H9 (cell line): ENCODE measurements at regions not wholly inside any gene's neighbourhood (a gene's known extent, or its start where the extent isn't known, plus 50 kb on each side); places are given as distances from the start of the nearest gene placed in this dataset.

ENCODE experiments used
- DNase-seq: peaks from one replicate; pipeline ENCODE4 v3.0.0-alpha.2; 2017
- H2AFZ ChIP-seq: one replicate; pipeline ENCODE4 v1.6.1; 2013; ENCODE audit warnings: mild to moderate bottlenecking, low read length, control low read depth, moderate library complexity
- H2AK5ac ChIP-seq: 2 replicates; pipeline ENCODE4 v1.6.1; 2013; ENCODE audit warnings: low read length, control low read depth, mixed read lengths; ENCODE audit not compliant: insufficient read length
- H2BK120ac ChIP-seq: one replicate; pipeline ENCODE4 v1.6.1; 2013; ENCODE audit warnings: low read depth, mild to moderate bottlenecking, low read length, control low read depth, inconsistent platforms; ENCODE audit not compliant: poor library complexity, severe bottlenecking
- H2BK12ac ChIP-seq: 2 replicates; pipeline ENCODE4 v1.6.1; 2013; ENCODE audit warnings: low read length, control low read depth, mixed read lengths, low read depth; ENCODE audit not compliant: insufficient read length
- H2BK15ac ChIP-seq: 2 replicates; pipeline ENCODE4 v1.6.1; 2013; ENCODE audit warnings: low read depth, low read length, control low read depth
- H2BK20ac ChIP-seq: one replicate; pipeline ENCODE4 v1.6.1; 2013; ENCODE audit warnings: low read depth, mild to moderate bottlenecking, low read length, control low read depth, inconsistent platforms; ENCODE audit not compliant: poor library complexity, severe bottlenecking
- H2BK5ac ChIP-seq: 2 replicates; pipeline ENCODE4 v1.6.1; 2013; ENCODE audit warnings: low read length, control low read depth, mixed read lengths; ENCODE audit not compliant: insufficient read length
- H3K14ac ChIP-seq: 2 replicates; pipeline ENCODE4 v1.6.1; 2013; ENCODE audit warnings: low read length, control low read depth; ENCODE audit not compliant: insufficient read depth
- H3K18ac ChIP-seq: 2 replicates; pipeline ENCODE4 v1.6.1; 2013; ENCODE audit warnings: low read depth, mild to moderate bottlenecking, mixed read lengths, low read length, control low read depth; ENCODE audit not compliant: insufficient read length
- H3K23ac ChIP-seq: 2 replicates; pipeline ENCODE4 v1.6.1; 2013; ENCODE audit warnings: low read length, control low read depth, mixed read lengths, low read depth; ENCODE audit not compliant: insufficient read length
- H3K23me2 ChIP-seq: 2 replicates; pipeline ENCODE4 v1.6.1; 2013; ENCODE audit warnings: low read depth, mild to moderate bottlenecking, mixed read lengths, low read length, control low read depth; ENCODE audit not compliant: insufficient read length, poor library complexity, severe bottlenecking
- H3K27ac ChIP-seq: 2 replicates; pipeline ENCODE4 v1.5.1; 2013; ENCODE audit warnings: low read length, control low read depth, mixed read lengths, low read depth; ENCODE audit not compliant: insufficient read length
- H3K27me3 ChIP-seq: 2 replicates; pipeline ENCODE4 v1.6.1; 2013; ENCODE audit warnings: low read length, control low read depth, inconsistent platforms; ENCODE audit not compliant: insufficient read depth
- H3K4ac ChIP-seq: 2 replicates; pipeline ENCODE4 v1.6.1; 2013; ENCODE audit warnings: low read depth, mild to moderate bottlenecking, control low read depth, inconsistent platforms, low read length, moderate library complexity
- H3K4me1 ChIP-seq: 2 replicates; pipeline ENCODE4 v1.6.1; 2013; ENCODE audit warnings: low read length, control low read depth, inconsistent platforms; ENCODE audit not compliant: insufficient read depth
- H3K4me2 ChIP-seq: 2 replicates; pipeline ENCODE4 v1.6.1; 2013; ENCODE audit warnings: low read length, control low read depth, mixed read lengths; ENCODE audit not compliant: insufficient read length, insufficient read depth
- H3K56ac ChIP-seq: 2 replicates; pipeline ENCODE4 v1.6.1; 2013; ENCODE audit warnings: low read depth, mild to moderate bottlenecking, mixed read lengths, low read length, control low read depth; ENCODE audit not compliant: insufficient read length
- H3K79me1 ChIP-seq: 2 replicates; pipeline ENCODE4 v1.6.1; 2013; ENCODE audit warnings: low read depth, mild to moderate bottlenecking, moderate library complexity, low read length, control low read depth, inconsistent platforms; ENCODE audit not compliant: insufficient read depth, poor library complexity, severe bottlenecking
- H3K79me2 ChIP-seq: 2 replicates; pipeline ENCODE4 v1.6.1; 2013; ENCODE audit warnings: low read length, control low read depth, inconsistent platforms; ENCODE audit not compliant: insufficient read depth
- H3K9ac ChIP-seq: 2 replicates; pipeline ENCODE4 v1.6.1; 2013; ENCODE audit warnings: low read length, control low read depth, mixed read lengths; ENCODE audit not compliant: insufficient read length; ENCODE audit errors: extremely low read depth
- H3K9me3 ChIP-seq: one replicate; pipeline ENCODE4 v1.6.1; 2013; ENCODE audit warnings: low read depth, low read length, inconsistent platforms; ENCODE audit not compliant: control insufficient read depth
- H3T11ph ChIP-seq: one replicate; pipeline ENCODE4 v1.6.1; 2013; ENCODE audit warnings: mild to moderate bottlenecking, low read length, control low read depth, inconsistent platforms
- H4K20me1 ChIP-seq: one replicate; pipeline ENCODE4 v1.6.1; 2013; ENCODE audit not compliant: control insufficient read depth, insufficient read length, insufficient read depth
- H4K5ac ChIP-seq: 2 replicates; pipeline ENCODE4 v1.6.1; 2013; ENCODE audit warnings: low read depth, mild to moderate bottlenecking, mixed read lengths, low read length, control low read depth; ENCODE audit not compliant: insufficient read length
- H4K8ac ChIP-seq: replicated peaks from 2 replicates; pipeline ENCODE4 v1.6.1; 2013; ENCODE audit warnings: low read length, control low read depth, mixed read lengths, low read depth; ENCODE audit not compliant: insufficient read length
- H4K91ac ChIP-seq: 2 replicates; pipeline ENCODE4 v1.6.1; 2013; ENCODE audit warnings: low read depth, mild to moderate bottlenecking, moderate library complexity, mixed read lengths, low read length, control low read depth; ENCODE audit not compliant: insufficient read length
- H3K27ac Mint-ChIP-seq, 3 experiments: 2 replicates in 2 of 3; 3 replicates in 1 of 3; pipeline ENCODE4 v1.8.0; 2020 to 2021; ENCODE audit warnings: mixed read lengths in 3 of 3, mild to moderate bottlenecking in 1 of 3, moderate library complexity in 1 of 3
- H3K27me3 Mint-ChIP-seq: 2 replicates; pipeline ENCODE4 v1.8.0; 2021; ENCODE audit warnings: low read depth, mild to moderate bottlenecking, moderate library complexity, mixed read lengths
- H3K36me3 Mint-ChIP-seq, 3 experiments: 2 replicates in 2 of 3; 3 replicates in 1 of 3; pipeline ENCODE4 v1.8.0; 2020 to 2021; ENCODE audit warnings: low read depth in 3 of 3, mixed read lengths in 3 of 3; ENCODE audit not compliant: insufficient read depth in 1 of 3
- H3K4me1 Mint-ChIP-seq, 2 experiments: 2 replicates each; pipeline ENCODE4 v1.8.0; 2020; ENCODE audit warnings: mixed read lengths in 2 of 2
- H3K4me3 Mint-ChIP-seq, 2 experiments: 2 replicates in 1 of 2; 3 replicates in 1 of 2; pipeline ENCODE4 v1.8.0; 2020 to 2021; ENCODE audit warnings: mild to moderate bottlenecking in 2 of 2, mixed read lengths in 2 of 2, moderate library complexity in 1 of 2
- H3K9me3 Mint-ChIP-seq, 2 experiments: 2 replicates in 1 of 2; 3 replicates in 1 of 2; pipeline ENCODE4 v1.8.0; 2020; ENCODE audit warnings: mild to moderate bottlenecking in 2 of 2, mixed read lengths in 2 of 2, moderate library complexity in 1 of 2
- TF ChIP-seq, protein P1 (sequence below): fragments of 200-600 bp; sonication (generic); conservative IDR thresholded peaks from 3 replicates; pipeline ENCODE4 v1.8.0; 2021; ENCODE audit warnings: antibody characterized with exemption, mild to moderate bottlenecking

DNA sequence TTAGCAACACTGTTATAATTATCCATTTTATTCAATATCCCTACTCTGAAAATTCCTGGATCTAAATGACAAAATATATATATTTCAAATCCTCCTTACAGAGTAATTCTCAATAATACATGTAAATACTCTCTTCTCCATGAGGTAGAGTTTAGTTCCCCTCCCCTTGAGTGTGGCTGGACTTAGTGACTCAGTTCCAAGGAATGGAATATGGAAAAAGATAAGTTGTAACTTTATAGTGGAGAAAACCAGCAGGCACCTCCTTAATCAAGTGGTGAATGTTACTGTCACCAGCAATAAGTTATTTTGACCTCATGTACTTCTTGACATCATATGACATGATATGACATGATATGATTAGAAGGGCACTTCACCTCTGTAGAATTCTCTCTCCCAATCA is 302.0 kb downstream of the RAB28 start:
- Mint-ChIP-seq H3K36me3 (no peaks in the 10 kb centered on the region), H3K27ac (no peak overlapping the region), H3K4me3 (no peak overlapping the region), H3K27me3 (no peaks in the 10 kb centered on the region), H3K9me3 (0 out of 5 replicates have a peak, but pooled peaks cover 0 to 2% of the 10 kb centered on the region in 2 experiments), H3K4me1 (peaks cover 0 to 2% of the 10 kb centered on the region in 2 experiments; a peak in 1 of 4 replicates)
- no peak overlapping the region for H2BK5ac ChIP-seq
- H4K91ac ChIP-seq = no peak overlapping the region
- no peaks in the 10 kb centered on the region for H3K23me2 ChIP-seq
- H2BK20ac ChIP-seq = no peak overlapping the region
- H3K18ac ChIP-seq = no peak overlapping the region
- H3K79me1 ChIP-seq = no peaks in the 10 kb centered on the region
- no peaks in the 10 kb centered on the region for H3K79me2 ChIP-seq
- no peaks in the 10 kb centered on the region for H4K20me1 ChIP-seq
- no peak overlapping the region for H2BK12ac ChIP-seq
- no peak overlapping the region for H4K5ac ChIP-seq
- H3K27ac ChIP-seq = no peak overlapping the region
- DNase-seq = no peak
- no peak overlapping the region for H2AFZ ChIP-seq
- H3K27me3 ChIP-seq = no peaks in the 10 kb centered on the region
- H3K14ac ChIP-seq = no peak overlapping the region
- no peaks in the 10 kb centered on the region for H3K4me1 ChIP-seq
- TF ChIP-seq, protein P1, sequence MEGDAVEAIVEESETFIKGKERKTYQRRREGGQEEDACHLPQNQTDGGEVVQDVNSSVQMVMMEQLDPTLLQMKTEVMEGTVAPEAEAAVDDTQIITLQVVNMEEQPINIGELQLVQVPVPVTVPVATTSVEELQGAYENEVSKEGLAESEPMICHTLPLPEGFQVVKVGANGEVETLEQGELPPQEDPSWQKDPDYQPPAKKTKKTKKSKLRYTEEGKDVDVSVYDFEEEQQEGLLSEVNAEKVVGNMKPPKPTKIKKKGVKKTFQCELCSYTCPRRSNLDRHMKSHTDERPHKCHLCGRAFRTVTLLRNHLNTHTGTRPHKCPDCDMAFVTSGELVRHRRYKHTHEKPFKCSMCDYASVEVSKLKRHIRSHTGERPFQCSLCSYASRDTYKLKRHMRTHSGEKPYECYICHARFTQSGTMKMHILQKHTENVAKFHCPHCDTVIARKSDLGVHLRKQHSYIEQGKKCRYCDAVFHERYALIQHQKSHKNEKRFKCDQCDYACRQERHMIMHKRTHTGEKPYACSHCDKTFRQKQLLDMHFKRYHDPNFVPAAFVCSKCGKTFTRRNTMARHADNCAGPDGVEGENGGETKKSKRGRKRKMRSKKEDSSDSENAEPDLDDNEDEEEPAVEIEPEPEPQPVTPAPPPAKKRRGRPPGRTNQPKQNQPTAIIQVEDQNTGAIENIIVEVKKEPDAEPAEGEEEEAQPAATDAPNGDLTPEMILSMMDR = no peak
- no peak overlapping the region for H2BK120ac ChIP-seq
- no peak overlapping the region for H3K56ac ChIP-seq
- H2BK15ac ChIP-seq = no peak overlapping the region
- no peak overlapping the region for H4K8ac ChIP-seq
- no peak overlapping the region for H3K4ac ChIP-seq
- H2AK5ac ChIP-seq = no peak overlapping the region
- no peaks in the 10 kb centered on the region for H3K9me3 ChIP-seq
- no peak overlapping the region for H3K9ac ChIP-seq
- no peak overlapping the region for H3K4me2 ChIP-seq
- H3T11ph ChIP-seq = no peak overlapping the region
- H3K23ac ChIP-seq = no peak overlapping the region
